Pancreas (tissue), 10 donors: ENCODE measurements at regions not wholly inside any gene's neighbourhood (a gene's known extent, or its start where the extent isn't known, plus 50 kb on each side); places are given as distances from the start of the nearest gene placed in this dataset.

Experiments used
- ATAC-seq, 4 donors: fragments of 200-7000 bp; cut with Tn5 transposase; one replicate each; pipeline versions ENCODE4 v1.8.0 to v1.9.1; 2020; ENCODE audit warnings: mild to moderate bottlenecking in 4 of 4, moderate library complexity in 4 of 4
- DNase-seq, 6 donors: peaks; one replicate each; pipeline ENCODE4 v3.0.0-alpha.2; 2020
- FAIRE-seq: peaks from 2 replicates; lab custom pipeline; 2012; peaks lifted over from hg19 to GRCh38; lab: Jason Lieb, UNC
- H3K27ac ChIP-seq, 4 donors: fragments of 200-600 bp; sonication (generic); 1 replicate in 3 of 4; 2 replicates in 1 of 4; pipeline versions ENCODE4 v1.5.0 to v1.8.0; 2020
- H3K27me3 ChIP-seq, 4 donors: fragments of 200-600 bp; one replicate each; pipeline ENCODE4 v1.8.0; 2021
- H3K36me3 ChIP-seq, 3 donors: fragments of 200-600 bp; sonication (generic) in 1 of 3; one replicate each; pipeline versions ENCODE4 v1.5.0 to v1.8.0; 2020 to 2021
- H3K4me1 ChIP-seq, 3 donors: fragments of 200-600 bp; one replicate each; pipeline ENCODE4 v1.8.0; 2021
- H3K4me3 ChIP-seq, 4 donors: fragments of 200-600 bp; sonication (generic) in 2 of 4; one replicate each; pipeline versions ENCODE4 v1.5.0 to v1.8.0; 2020 to 2021
- H3K9me3 ChIP-seq, 4 donors: fragments of 200-600 bp; one replicate each; pipeline ENCODE4 v1.8.0; 2021
- CTCF ChIP-seq, 4 donors: fragments of 200-600 bp; sonication (generic) in 3 of 4; IDR thresholded peaks; one replicate each; pipeline versions ENCODE4 v1.5.0 to v1.8.0; 2021; ENCODE audit warnings: antibody characterized with exemption in 4 of 4
- WGBS, 2 donors: extraction: QIAGEN DNeasy Blood & Tissue Kit; methylation state at CpG; one replicate each; pipeline ENCODE4 v1.1.7; 2013; 5-methylcytosine and 5-hydroxymethylcytosine counted together
- intact Hi-C, 3 donors: fragments of 100-400 bp; cut with DNase I; formaldehyde crosslinking; loops; one replicate each; pipeline versions ENCODE4 v1.11.1 to v1.14.2; 2022
- donor health status: healthy with polysubstance abuse.
- donor health status: DM: no; HTN: no; CAD: no; lungs with moderate emphysema.
- donor health status: DM: no; HTN: no; CAD: no.
- donor health status: control.
- donor health status: control.
- donor health status: Bipolar disorder and iron deficiency.
- donor health status: DM: yes; HTN: yes; CAD: no.
- donor health status: DM: no; HTN: no; CAD: no.
- donor health status: DM: no; HTN: no; CAD: no.
- donor health status: DM: yes; HTN: yes; CAD: no.

GRCh38 chr12:60174476-60174875 lies 578.6 kb downstream of the SLC16A7 start:
- no peaks in the 10 kb centered on the region for H3K27me3 ChIP-seq
- no peak for TF ChIP-seq CTCF (IDR thresholded peaks at IDR 0.05)
- no peak for FAIRE-seq
- H3K36me3 ChIP-seq: no peaks in the 10 kb centered on the region
- intact Hi-C loops: no loop called here
- peaks cover 0 to 29% (median 14%) of the 10 kb centered on the region in 3 donors for H3K4me1 ChIP-seq
- H3K4me3 ChIP-seq: no peak overlapping the region
- ATAC-seq: no peak
- no peak overlapping the region for H3K27ac ChIP-seq
- H3K9me3 ChIP-seq: no peaks in the 10 kb centered on the region
- DNase-seq: no peak

- ATAC-seq (no peak), FAIRE-seq (no peak), DNase-seq (no peak)
- Histone ChIP-seq H3K4me3 (no peak overlapping the region), H3K27me3 (no peaks in the 10 kb centered on the region), H3K36me3 (no peaks in the 10 kb centered on the region), H3K9me3 (no peaks in the 10 kb centered on the region), H3K4me1 (peaks cover 0 to 29% (median 14%) of the 10 kb centered on the region in 3 donors), H3K27ac (no peak overlapping the region)
- WGBS, 2 donors: 3 to 49% methylated on average over 1 of the region's 1 CpG
- intact Hi-C loops: no loop called here
- TF ChIP-seq CTCF (IDR thresholded peaks at IDR 0.05): no peak
Observed at GRCh38 chr12:60174941-60175340, 579.1 kb downstream of the SLC16A7 start.

GRCh38 chr12:60176891-60177290 lies 581.1 kb downstream of the SLC16A7 start:
- TF ChIP-seq CTCF (IDR thresholded peaks at IDR 0.05): no peak

GRCh38 chr12:60180298-60180697 lies 584.5 kb downstream of the SLC16A7 start:
- H3K27me3 ChIP-seq: no peaks in the 10 kb centered on the region
- no peaks in the 10 kb centered on the region for H3K9me3 ChIP-seq
- ATAC-seq (no peak), FAIRE-seq (no peak), DNase-seq (no peak)
- peaks cover 0 to 2% (median 0%) of the 10 kb centered on the region in 3 donors for H3K4me1 ChIP-seq
- TF ChIP-seq CTCF (IDR thresholded peaks at IDR 0.05): no peak
- no peaks in the 10 kb centered on the region for H3K36me3 ChIP-seq
- H3K27ac ChIP-seq: no peak overlapping the region
- no peak overlapping the region for H3K4me3 ChIP-seq
- intact Hi-C loops: no loop called here
- WGBS, 2 donors: 82 to 91% methylated on average over 2 of the region's 2 CpGs

More at GRCh38 chr12:60176891-60177290, 581.1 kb downstream of the SLC16A7 start:
- Histone ChIP-seq H3K4me3 (no peak overlapping the region), H3K9me3 (no peaks in the 10 kb centered on the region), H3K27ac (no peak overlapping the region), H3K4me1 (peaks cover 0 to 29% (median 12%) of the 10 kb centered on the region in 3 donors), H3K27me3 (no peaks in the 10 kb centered on the region), H3K36me3 (no peaks in the 10 kb centered on the region)
- no peak for FAIRE-seq
- no peak for DNase-seq
- ATAC-seq: no peak
- 76 to 79% methylated on average over 6 of the region's 6 CpGs for WGBS, 2 donors
- intact Hi-C loops: no loop called here

- intact Hi-C loops: no loop called here
- ATAC-seq: no peak
- Histone ChIP-seq H3K4me1 (no peaks in the 10 kb centered on the region), H3K27me3 (no peaks in the 10 kb centered on the region), H3K9me3 (no peaks in the 10 kb centered on the region), H3K27ac (no peak overlapping the region), H3K36me3 (no peaks in the 10 kb centered on the region), H3K4me3 (no peak overlapping the region)
- no peak for TF ChIP-seq CTCF (IDR thresholded peaks at IDR 0.05)
- WGBS, 2 donors: 77 to 83% methylated on average over 1 of the region's 1 CpG
- no peak for FAIRE-seq
- no peak for DNase-seq
Observed at GRCh38 chr12:60182354-60182753, 586.5 kb downstream of the SLC16A7 start.
